HL-60 (cell line): ENCODE measurements at regions not wholly inside any gene's neighbourhood (a gene's known extent, or its start where the extent isn't known, plus 50 kb on each side); places are given as distances from the start of the nearest gene placed in this dataset.

Experiments
- CTCF ChIP-seq: IDR thresholded peaks from one replicate; pipeline ENCODE4 v1.5.1; 2011; ENCODE audit warnings: low read length, control low read depth, inconsistent platforms; ENCODE audit not compliant: insufficient read depth
- POLR2AphosphoS5 ChIP-seq: IDR thresholded peaks from 2 replicates; pipeline ENCODE4 v1.6.1; 2012; ENCODE audit warnings: low read depth
- SPI1 ChIP-seq: IDR thresholded peaks from 2 replicates; pipeline ENCODE4 v1.6.1; 2012; ENCODE audit warnings: low read depth, mild to moderate bottlenecking, borderline replicate concordance

GRCh38 chr5:167105941-167106340 is 1185.5 kb upstream of the WWC1 start:
- TF ChIP-seq CTCF = no peak
- no peak for TF ChIP-seq SPI1
- no peak for TF ChIP-seq POLR2AphosphoS5
